KOPT-K1 (cell line): ENCODE measurements at regions not wholly inside any gene's neighbourhood (a gene's known extent, or its start where the extent isn't known, plus 50 kb on each side); places are given as distances from the start of the nearest gene placed in this dataset.

Source experiments
- H3K27ac ChIP-seq: fragments of 200-600 bp; sonication (generic); 2 replicates; pipeline ENCODE4 v1.5.1; 2016; ENCODE audit warnings: antibody characterized with exemption, mild to moderate bottlenecking, low read depth, low read length; ENCODE audit not compliant: poor library complexity, severe bottlenecking
- H3K36me3 ChIP-seq: fragments of 200-600 bp; sonication (generic); 2 replicates; pipeline ENCODE4 v1.5.1; 2017; ENCODE audit warnings: antibody characterized with exemption, mild to moderate bottlenecking, low read length, moderate library complexity; ENCODE audit not compliant: insufficient read depth
- H3K9me3 ChIP-seq: fragments of 200-600 bp; sonication (generic); 2 replicates; pipeline ENCODE4 v1.5.1; 2017; ENCODE audit warnings: antibody characterized with exemption, low read length, mild to moderate bottlenecking; ENCODE audit not compliant: insufficient read depth, poor library complexity, severe bottlenecking

DNA sequence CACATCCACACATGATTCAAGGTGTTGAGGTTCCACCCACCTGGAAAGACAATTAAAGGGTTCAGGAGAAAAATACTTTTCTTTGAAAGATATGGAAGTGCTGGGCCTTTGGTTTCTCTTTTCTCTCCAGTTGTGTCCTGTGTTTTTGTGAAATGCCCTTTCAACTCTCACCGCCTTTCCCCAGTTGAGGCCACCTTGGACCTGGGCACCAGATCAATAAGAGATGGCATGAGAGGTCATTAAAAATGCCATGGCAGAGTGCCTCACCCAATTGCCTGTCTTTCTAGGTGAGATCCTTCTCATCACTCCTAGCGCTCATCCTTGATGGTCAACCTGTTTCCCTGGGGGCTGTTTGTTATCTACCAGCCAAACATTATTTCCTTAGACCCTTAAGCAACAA is 453.9 kb downstream of the TSN start:
- no peaks in the 10 kb centered on the region for H3K36me3 ChIP-seq
- no peak overlapping the region for H3K27ac ChIP-seq
- H3K9me3 ChIP-seq, result no peaks in the 10 kb centered on the region

GRCh38 chr2:122210065-122210464 is 454.6 kb downstream of the TSN start:
- Histone ChIP-seq H3K27ac (no peak overlapping the region), H3K36me3 (no peaks in the 10 kb centered on the region), H3K9me3 (no peaks in the 10 kb centered on the region)

- no peak overlapping the region for H3K27ac ChIP-seq
- no peaks in the 10 kb centered on the region for H3K36me3 ChIP-seq
- H3K9me3 ChIP-seq, result no peaks in the 10 kb centered on the region
These were observed 455.7 kb downstream of the TSN start for GRCh38 chr2:122210898-122211856.

DNA sequence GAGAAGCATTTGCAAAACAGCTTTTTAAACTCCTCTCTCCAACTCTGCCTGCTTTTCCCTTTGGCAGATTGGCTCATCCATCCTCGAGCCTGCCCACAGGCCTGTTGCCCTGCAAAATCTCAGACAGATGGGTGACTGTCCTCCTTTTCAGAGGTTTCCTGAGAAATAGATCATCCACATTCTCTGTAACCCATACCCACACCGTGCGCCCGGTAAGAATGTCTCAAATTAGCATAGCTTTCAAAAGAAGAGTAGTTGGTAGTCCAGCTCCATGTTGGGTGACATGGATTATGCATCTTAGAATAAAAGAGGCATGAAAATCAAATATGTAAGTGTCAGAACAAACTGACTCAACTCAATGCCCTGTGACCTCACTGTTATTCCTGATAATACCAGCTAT is 457.9 kb downstream of the TSN start:
- Histone ChIP-seq H3K9me3 (no peaks in the 10 kb centered on the region), H3K36me3 (no peaks in the 10 kb centered on the region), H3K27ac (no peak overlapping the region)

- Histone ChIP-seq H3K9me3 (no peaks in the 10 kb centered on the region), H3K27ac (no peak overlapping the region), H3K36me3 (no peaks in the 10 kb centered on the region)
These were observed 460.6 kb downstream of the TSN start for GRCh38 chr2:122216071-122216470.

GRCh38 chr2:122216901-122217300 is 461.4 kb downstream of the TSN start:
- no peak overlapping the region for H3K27ac ChIP-seq
- no peaks in the 10 kb centered on the region for H3K36me3 ChIP-seq
- no peaks in the 10 kb centered on the region for H3K9me3 ChIP-seq

GRCh38 chr2:122218596-122218995 is 463.1 kb downstream of the TSN start:
- Histone ChIP-seq H3K27ac (no peak overlapping the region), H3K9me3 (no peaks in the 10 kb centered on the region), H3K36me3 (no peaks in the 10 kb centered on the region)

DNA sequence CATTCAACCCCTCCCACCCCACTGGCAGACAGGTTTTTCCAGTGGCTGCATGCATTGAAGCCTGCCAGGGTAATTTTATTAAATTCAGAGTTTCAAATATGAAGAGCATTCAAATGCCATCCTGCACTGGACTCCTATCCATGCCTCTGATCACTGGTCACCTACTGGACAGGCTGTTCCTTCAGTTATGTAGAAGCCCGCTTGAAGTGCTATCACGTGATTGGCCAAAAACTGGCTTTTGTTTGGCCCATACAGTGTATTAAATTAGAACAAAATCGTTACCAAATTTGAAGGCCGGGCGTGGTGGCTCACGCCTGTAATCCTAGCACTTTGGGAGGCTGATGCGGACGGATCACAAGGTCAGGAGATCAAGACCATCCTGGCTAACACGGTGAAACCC is 464.1 kb downstream of the TSN start:
- H3K36me3 ChIP-seq, result no peaks in the 10 kb centered on the region
- no peak overlapping the region for H3K27ac ChIP-seq

GRCh38 chr2:122221665-122222064 is 466.2 kb downstream of the TSN start:
- H3K27ac ChIP-seq, result no peak overlapping the region
- no peaks in the 10 kb centered on the region for H3K9me3 ChIP-seq
- no peaks in the 10 kb centered on the region for H3K36me3 ChIP-seq

More for the DNA sequence above, 464.1 kb downstream of the TSN start:
- H3K9me3 ChIP-seq, result no peaks in the 10 kb centered on the region

DNA sequence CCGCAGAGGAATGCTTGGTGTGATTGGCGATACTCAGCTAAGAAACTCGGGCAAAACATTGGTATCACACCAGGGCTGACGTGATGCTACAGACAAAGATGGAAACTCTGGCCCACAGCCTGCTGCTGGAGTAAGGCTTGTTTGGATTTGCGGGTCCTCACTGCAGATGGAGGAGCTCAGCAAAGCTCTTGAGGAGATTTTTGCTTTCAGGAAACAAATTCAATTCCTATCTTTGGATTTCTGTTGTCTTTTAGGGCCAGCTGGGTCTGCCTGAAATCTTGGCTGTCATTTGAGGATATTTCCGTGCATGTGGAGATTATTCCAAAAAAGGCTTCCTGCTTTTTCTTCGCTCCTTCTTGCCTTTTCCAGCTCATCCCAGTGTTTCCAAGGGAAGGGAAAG is 475.8 kb downstream of the TSN start:
- Histone ChIP-seq H3K36me3 (no peaks in the 10 kb centered on the region), H3K9me3 (no peaks in the 10 kb centered on the region), H3K27ac (no peak overlapping the region)

DNA sequence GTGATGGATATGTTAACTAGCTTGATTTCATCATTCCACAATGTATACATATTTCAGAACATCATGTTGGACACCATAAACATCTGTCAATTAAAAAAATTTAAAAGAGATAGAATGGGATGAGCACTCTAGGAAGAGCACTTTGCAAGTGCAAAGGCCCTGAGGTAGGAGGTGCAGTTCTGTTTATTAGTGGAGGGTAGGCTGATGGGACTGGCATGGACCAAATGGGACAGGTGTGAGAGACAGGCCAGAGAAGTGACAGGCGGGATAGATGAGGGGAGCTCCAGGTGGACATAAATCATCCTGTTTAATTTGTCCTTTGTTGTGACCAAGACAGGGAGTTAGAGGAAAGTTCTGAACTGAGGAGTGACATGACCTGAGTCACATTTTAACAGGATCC is 477.9 kb downstream of the TSN start:
- no peaks in the 10 kb centered on the region for H3K9me3 ChIP-seq
- no peaks in the 10 kb centered on the region for H3K36me3 ChIP-seq
- H3K27ac ChIP-seq, result no peak overlapping the region

- Histone ChIP-seq H3K36me3 (no peaks in the 10 kb centered on the region), H3K9me3 (no peaks in the 10 kb centered on the region), H3K27ac (no peak overlapping the region)
These were observed 480.9 kb downstream of the TSN start for GRCh38 chr2:122236152-122236874.

DNA sequence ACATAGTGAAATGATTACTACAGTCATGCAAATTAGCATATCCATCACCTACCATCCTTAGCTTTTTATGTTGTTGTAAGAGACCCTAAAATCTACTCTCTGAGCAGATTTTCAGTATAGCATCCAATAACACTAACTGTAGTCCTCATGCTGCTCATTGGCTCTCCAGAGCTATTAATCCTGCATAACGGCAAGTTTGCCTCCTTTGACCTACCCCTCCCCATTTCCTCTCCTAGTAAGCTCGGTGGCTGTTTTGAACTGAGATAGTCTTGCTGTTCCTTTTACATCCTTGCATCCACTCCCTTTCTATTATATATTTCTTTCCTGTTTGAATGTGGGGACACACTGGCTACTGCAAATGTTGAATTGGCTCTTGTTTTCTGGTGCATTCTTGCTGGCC is 481.5 kb downstream of the TSN start:
- no peak overlapping the region for H3K27ac ChIP-seq
- no peaks in the 10 kb centered on the region for H3K9me3 ChIP-seq
- H3K36me3 ChIP-seq, result no peaks in the 10 kb centered on the region

GRCh38 chr2:122237450-122237849 is 482.0 kb downstream of the TSN start:
- no peak overlapping the region for H3K27ac ChIP-seq
- no peaks in the 10 kb centered on the region for H3K36me3 ChIP-seq
- no peaks in the 10 kb centered on the region for H3K9me3 ChIP-seq

GRCh38 chr2:122238006-122238559 is 482.6 kb downstream of the TSN start:
- Histone ChIP-seq H3K9me3 (no peaks in the 10 kb centered on the region), H3K27ac (no peak overlapping the region), H3K36me3 (no peaks in the 10 kb centered on the region)
